HEK293 (cell line): ENCODE measurements at regions not wholly inside any gene's neighbourhood (a gene's known extent, or its start where the extent isn't known, plus 50 kb on each side); places are given as distances from the start of the nearest gene placed in this dataset.

Source experiments
- CTCF ChIA-PET: fragments of 350-600 bp; formaldehyde crosslinking; extraction: SDS; loops from one replicate; lab custom pipeline; 2021; ENCODE audit warnings: antibody characterized with exemption; lab: Yijun Ruan, JAX
- POLR2A ChIA-PET: fragments of 300-600 bp; formaldehyde crosslinking; extraction: SDS; loops from one replicate; lab custom pipeline; 2020; ENCODE audit warnings: antibody characterized with exemption, inconsistent platforms; lab: Yijun Ruan, JAX
- H3K27ac ChIP-seq: fragments of 200-500 bp; sonication (Bioruptor generic); 2 replicates; pipeline ENCODE4 v1.5.1; 2014; ENCODE audit warnings: low read depth, low read length, control low read depth, inconsistent platforms; ENCODE audit errors: extremely low read depth
- H3K36me3 ChIP-seq, 2 experiments: fragments of 200-500 bp in 1 of 2; sonication (Bioruptor generic) in 1 of 2; 1 replicate in 1 of 2; 2 replicates in 1 of 2; pipeline ENCODE4 v1.5.1; 2014 to 2017; ENCODE audit warnings: inconsistent platforms in 2 of 2, low read length in 2 of 2; ENCODE audit not compliant: control insufficient read depth in 2 of 2, insufficient read depth in 1 of 2
- H3K4me1 ChIP-seq: fragments of 200-500 bp; sonication (Bioruptor generic); 2 replicates; pipeline ENCODE4 v1.5.1; 2014; ENCODE audit warnings: mild to moderate bottlenecking, low read length, inconsistent platforms; ENCODE audit not compliant: control insufficient read depth, insufficient read depth
- H3K4me3 ChIP-seq: 2 replicates; pipeline ENCODE4 v1.5.1; 2011; ENCODE audit warnings: low read depth, mild to moderate bottlenecking, control low read depth, low read length, moderate library complexity
- H3K9me3 ChIP-seq: fragments of 200-500 bp; sonication (Bioruptor generic); 2 replicates; pipeline ENCODE4 v1.5.1; 2014; ENCODE audit warnings: low read depth, low read length, inconsistent platforms; ENCODE audit not compliant: control insufficient read depth, insufficient read depth
- BCL11B ChIP-seq: fragments of 450-650 bp; formaldehyde crosslinking; IDR thresholded peaks from 2 replicates; pipeline ENCODE4 v1.5.1; 2016; ENCODE audit warnings: low read depth, missing biosample characterization, missing genetic modification characterization
- HOXA7 ChIP-seq: sonication (generic); formaldehyde crosslinking; IDR thresholded peaks from 2 replicates; pipeline ENCODE4 v1.8.1; 2022; ENCODE audit warnings: missing genetic modification reagents, borderline replicate concordance
- HOXD13 ChIP-seq: sonication (generic); formaldehyde crosslinking; IDR thresholded peaks from 2 replicates; pipeline ENCODE4 v1.8.0; 2022; ENCODE audit warnings: missing genetic modification reagents, borderline replicate concordance
- RBAK ChIP-seq: fragments of 450-650 bp; formaldehyde crosslinking; IDR thresholded peaks from 2 replicates; pipeline ENCODE4 v1.5.1; 2016; ENCODE audit warnings: missing biosample characterization, missing genetic modification characterization
- SALL2 ChIP-seq: fragments of 450-650 bp; formaldehyde crosslinking; IDR thresholded peaks from 2 replicates; pipeline ENCODE4 v1.5.0; 2017; ENCODE audit warnings: missing biosample characterization, mild to moderate bottlenecking, missing genetic modification characterization, borderline replicate concordance
- ZBTB20 ChIP-seq: fragments of 450-650 bp; formaldehyde crosslinking; IDR thresholded peaks from 2 replicates; pipeline ENCODE4 v1.5.1; 2016; ENCODE audit warnings: missing biosample characterization, missing genetic modification characterization
- ZBTB7A ChIP-seq: fragments of 450-650 bp; formaldehyde crosslinking; IDR thresholded peaks from 2 replicates; pipeline ENCODE4 v1.5.1; 2016; ENCODE audit warnings: low read depth, missing biosample characterization, missing genetic modification characterization
- ZNF121 ChIP-seq: fragments of 450-650 bp; formaldehyde crosslinking; IDR thresholded peaks from 2 replicates; pipeline ENCODE4 v1.5.1; 2016; ENCODE audit warnings: missing biosample characterization, missing genetic modification characterization
- ZNF426 ChIP-seq: fragments of 450-650 bp; formaldehyde crosslinking; IDR thresholded peaks from 2 replicates; pipeline ENCODE4 v1.5.1; 2017; ENCODE audit warnings: missing biosample characterization, missing genetic modification characterization, mild to moderate bottlenecking, inconsistent platforms, moderate library complexity
- ZNF473 ChIP-seq: fragments of 450-650 bp; formaldehyde crosslinking; IDR thresholded peaks from 2 replicates; pipeline ENCODE4 v1.5.1; 2017; ENCODE audit warnings: missing biosample characterization, missing genetic modification characterization
- ZNF510 ChIP-seq: fragments of 450-650 bp; formaldehyde crosslinking; IDR thresholded peaks from 2 replicates; pipeline ENCODE4 v1.5.1; 2018; ENCODE audit warnings: mild to moderate bottlenecking, missing genetic modification characterization, missing biosample characterization; ENCODE audit not compliant: insufficient replicate concordance
- ZNF521 ChIP-seq: fragments of 450-650 bp; formaldehyde crosslinking; IDR thresholded peaks from 2 replicates; pipeline ENCODE4 v1.5.1; 2017; ENCODE audit warnings: missing biosample characterization, mild to moderate bottlenecking, missing genetic modification characterization
- ZNF670 ChIP-seq: fragments of 450-650 bp; formaldehyde crosslinking; IDR thresholded peaks from 2 replicates; pipeline ENCODE4 v1.5.1; 2016; ENCODE audit warnings: missing biosample characterization, missing genetic modification characterization, low read depth
- ZNF701 ChIP-seq: fragments of 450-650 bp; formaldehyde crosslinking; IDR thresholded peaks from 2 replicates; pipeline ENCODE4 v1.5.1; 2016; ENCODE audit warnings: missing biosample characterization, missing genetic modification characterization
- TF ChIP-seq, protein P1 (sequence below): fragments of 450-650 bp; formaldehyde crosslinking; optimal IDR thresholded peaks from 2 replicates; pipeline ENCODE3; 2016; ENCODE audit warnings: missing biosample characterization, mild to moderate bottlenecking, missing genetic modification characterization
- TF ChIP-seq, protein P2 (sequence below): fragments of 450-650 bp; IDR thresholded peaks from 2 replicates; pipeline ENCODE4 v1.5.1; 2018; ENCODE audit warnings: missing biosample characterization, mild to moderate bottlenecking, missing genetic modification characterization
- TF ChIP-seq, protein P3 (sequence below): fragments of 450-650 bp; formaldehyde crosslinking; IDR thresholded peaks from 2 replicates; pipeline ENCODE4; 2016; ENCODE audit warnings: missing biosample characterization, missing genetic modification characterization
- TF ChIP-seq, protein P4 (sequence below): fragments of 450-650 bp; formaldehyde crosslinking; IDR thresholded peaks from 2 replicates; pipeline ENCODE4 v1.5.1; 2017; ENCODE audit warnings: missing biosample characterization, missing genetic modification characterization
- TF ChIP-seq, protein P5 (sequence below): fragments of 450-650 bp; formaldehyde crosslinking; IDR thresholded peaks from 2 replicates; pipeline ENCODE4 v1.5.1; 2016; ENCODE audit warnings: missing biosample characterization, missing genetic modification characterization

DNA sequence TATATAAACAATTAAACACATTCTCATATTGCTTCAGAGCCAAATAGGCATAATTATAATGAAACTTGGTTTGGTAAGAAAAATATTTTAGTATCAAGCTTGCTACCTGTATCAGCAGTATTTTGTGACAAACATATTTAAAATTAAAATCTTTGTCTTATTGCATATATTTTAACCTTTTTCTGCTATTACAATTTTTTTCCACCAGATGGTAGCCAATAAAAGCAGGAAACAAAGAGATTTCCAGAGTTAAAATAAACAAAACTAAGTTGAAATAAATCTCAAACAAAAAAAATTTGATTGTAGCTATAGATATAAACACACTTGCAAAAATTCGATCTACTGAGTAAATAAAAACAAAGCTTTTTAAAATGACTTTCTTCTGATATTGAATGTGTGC is 491.3 kb upstream of the GJE1 start:
- no peak overlapping the region for H3K4me3 ChIP-seq
- H3K27ac ChIP-seq, result no peak overlapping the region
- CTCF ChIA-PET, result interaction anchor here (1.4 kb wide), 1 partner anchor 29 kb away, joined by 3 read pairs; no protein-coding TSS in a partner anchor
- TF ChIP-seq, protein P1, sequence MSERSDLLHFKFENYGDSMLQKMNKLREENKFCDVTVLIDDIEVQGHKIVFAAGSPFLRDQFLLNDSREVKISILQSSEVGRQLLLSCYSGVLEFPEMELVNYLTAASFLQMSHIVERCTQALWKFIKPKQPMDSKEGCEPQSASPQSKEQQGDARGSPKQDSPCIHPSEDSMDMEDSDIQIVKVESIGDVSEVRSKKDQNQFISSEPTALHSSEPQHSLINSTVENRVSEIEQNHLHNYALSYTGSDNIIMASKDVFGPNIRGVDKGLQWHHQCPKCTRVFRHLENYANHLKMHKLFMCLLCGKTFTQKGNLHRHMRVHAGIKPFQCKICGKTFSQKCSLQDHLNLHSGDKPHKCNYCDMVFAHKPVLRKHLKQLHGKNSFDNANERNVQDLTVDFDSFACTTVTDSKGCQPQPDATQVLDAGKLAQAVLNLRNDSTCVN (tag by site-specific recombination), result no peak
- TF ChIP-seq ZBTB20, result no peak
- no peak for TF ChIP-seq RBAK (tag by site-specific recombination)
- no peak for TF ChIP-seq ZNF510 (tag by site-specific recombination)
- TF ChIP-seq HOXA7 (CRISPR knock-in tag), result no peak
- no peak for TF ChIP-seq SALL2 (tag by site-specific recombination)
- no peak for TF ChIP-seq ZNF521
- TF ChIP-seq, protein P2, sequence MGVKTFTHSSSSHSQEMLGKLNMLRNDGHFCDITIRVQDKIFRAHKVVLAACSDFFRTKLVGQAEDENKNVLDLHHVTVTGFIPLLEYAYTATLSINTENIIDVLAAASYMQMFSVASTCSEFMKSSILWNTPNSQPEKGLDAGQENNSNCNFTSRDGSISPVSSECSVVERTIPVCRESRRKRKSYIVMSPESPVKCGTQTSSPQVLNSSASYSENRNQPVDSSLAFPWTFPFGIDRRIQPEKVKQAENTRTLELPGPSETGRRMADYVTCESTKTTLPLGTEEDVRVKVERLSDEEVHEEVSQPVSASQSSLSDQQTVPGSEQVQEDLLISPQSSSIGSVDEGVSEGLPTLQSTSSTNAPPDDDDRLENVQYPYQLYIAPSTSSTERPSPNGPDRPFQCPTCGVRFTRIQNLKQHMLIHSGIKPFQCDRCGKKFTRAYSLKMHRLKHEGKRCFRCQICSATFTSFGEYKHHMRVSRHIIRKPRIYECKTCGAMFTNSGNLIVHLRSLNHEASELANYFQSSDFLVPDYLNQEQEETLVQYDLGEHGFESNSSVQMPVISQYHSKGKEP (tag by site-specific recombination), result no peak
- TF ChIP-seq, protein P3, sequence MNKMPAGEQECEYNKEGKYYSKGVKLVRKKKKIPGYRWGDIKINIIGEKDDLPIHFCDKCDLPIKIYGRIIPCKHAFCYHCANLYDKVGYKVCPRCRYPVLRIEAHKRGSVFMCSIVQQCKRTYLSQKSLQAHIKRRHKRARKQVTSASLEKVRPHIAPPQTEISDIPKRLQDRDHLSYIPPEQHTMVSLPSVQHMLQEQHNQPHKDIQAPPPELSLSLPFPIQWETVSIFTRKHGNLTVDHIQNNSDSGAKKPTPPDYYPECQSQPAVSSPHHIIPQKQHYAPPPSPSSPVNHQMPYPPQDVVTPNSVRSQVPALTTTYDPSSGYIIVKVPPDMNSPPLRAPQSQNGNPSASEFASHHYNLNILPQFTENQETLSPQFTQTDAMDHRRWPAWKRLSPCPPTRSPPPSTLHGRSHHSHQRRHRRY (tag by site-specific recombination), result no peak
- TF ChIP-seq BCL11B (tag by site-specific recombination), result no peak
- no peak for TF ChIP-seq HOXD13 (CRISPR knock-in tag)
- no peak for TF ChIP-seq ZNF701 (tag by site-specific recombination)
- TF ChIP-seq ZNF121 (tag by site-specific recombination), result no peak
- TF ChIP-seq ZNF473 (tag by site-specific recombination), result no peak
- no peak for TF ChIP-seq ZNF670 (tag by site-specific recombination)
- TF ChIP-seq, protein P4, sequence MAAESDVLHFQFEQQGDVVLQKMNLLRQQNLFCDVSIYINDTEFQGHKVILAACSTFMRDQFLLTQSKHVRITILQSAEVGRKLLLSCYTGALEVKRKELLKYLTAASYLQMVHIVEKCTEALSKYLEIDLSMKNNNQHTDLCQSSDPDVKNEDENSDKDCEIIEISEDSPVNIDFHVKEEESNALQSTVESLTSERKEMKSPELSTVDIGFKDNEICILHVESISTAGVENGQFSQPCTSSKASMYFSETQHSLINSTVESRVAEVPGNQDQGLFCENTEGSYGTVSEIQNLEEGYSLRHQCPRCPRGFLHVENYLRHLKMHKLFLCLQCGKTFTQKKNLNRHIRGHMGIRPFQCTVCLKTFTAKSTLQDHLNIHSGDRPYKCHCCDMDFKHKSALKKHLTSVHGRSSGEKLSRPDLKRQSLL (tag by site-specific recombination), result no peak
- TF ChIP-seq, protein P5, sequence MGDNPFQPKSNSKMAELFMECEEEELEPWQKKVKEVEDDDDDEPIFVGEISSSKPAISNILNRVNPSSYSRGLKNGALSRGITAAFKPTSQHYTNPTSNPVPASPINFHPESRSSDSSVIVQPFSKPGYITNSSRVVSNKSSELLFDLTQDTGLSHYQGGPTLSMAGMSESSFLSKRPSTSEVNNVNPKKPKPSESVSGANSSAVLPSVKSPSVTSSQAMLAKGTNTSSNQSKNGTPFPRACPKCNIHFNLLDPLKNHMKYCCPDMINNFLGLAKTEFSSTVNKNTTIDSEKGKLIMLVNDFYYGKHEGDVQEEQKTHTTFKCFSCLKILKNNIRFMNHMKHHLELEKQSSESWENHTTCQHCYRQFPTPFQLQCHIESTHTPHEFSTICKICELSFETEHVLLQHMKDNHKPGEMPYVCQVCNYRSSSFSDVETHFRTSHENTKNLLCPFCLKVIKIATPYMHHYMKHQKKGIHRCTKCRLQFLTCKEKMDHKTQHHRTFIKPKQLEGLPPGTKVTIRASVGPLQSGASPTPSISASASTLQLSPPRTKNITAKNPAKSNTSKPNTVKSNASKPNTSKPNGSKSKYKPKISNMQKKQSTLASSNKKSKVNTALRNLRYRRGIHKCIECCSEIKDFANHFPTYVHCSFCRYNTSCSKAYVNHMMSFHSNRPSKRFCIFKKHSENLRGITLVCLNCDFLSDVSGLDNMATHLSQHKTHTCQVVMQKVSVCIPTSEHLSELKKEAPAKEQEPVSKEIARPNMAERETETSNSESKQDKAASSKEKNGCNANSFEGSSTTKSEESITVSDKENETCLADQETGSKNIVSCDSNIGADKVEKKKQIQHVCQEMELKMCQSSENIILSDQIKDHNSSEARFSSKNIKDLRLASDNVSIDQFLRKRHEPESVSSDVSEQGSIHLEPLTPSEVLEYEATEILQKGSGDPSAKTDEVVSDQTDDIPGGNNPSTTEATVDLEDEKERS (tag by site-specific recombination), result no peak
- TF ChIP-seq ZBTB7A (tag by site-specific recombination), result no peak
- no peak for TF ChIP-seq ZNF426 (tag by site-specific recombination)
- H3K9me3 ChIP-seq, result no peaks in the 10 kb centered on the region
- H3K4me1 ChIP-seq, result no peaks in the 10 kb centered on the region
- H3K36me3 ChIP-seq, result no peaks in the 10 kb centered on the region
- POLR2A ChIA-PET, result no interaction called here
